DMS 273 treated with DMSO at 0.1 percent for 48 hours (cell line): ENCODE measurements at regions not wholly inside any gene's neighbourhood (a gene's known extent, or its start where the extent isn't known, plus 50 kb on each side); places are given as distances from the start of the nearest gene placed in this dataset.

Experiments used
- DNase-seq: peaks from one replicate; lab custom pipeline; 2025; lab: John Stamatoyannopoulos, UW

GRCh38 chr2:103506812-103507211, 745.0 kb downstream of the TMEM182 start:
- no peak for DNase-seq

GRCh38 chr2:103512442-103512841, 750.6 kb downstream of the TMEM182 start:
- DNase-seq: no peak

GRCh38 chr2:103520547-103520946, 758.7 kb downstream of the TMEM182 start:
- DNase-seq: no peak

GRCh38 chr2:103525756-103526155, 763.9 kb downstream of the TMEM182 start:
- DNase-seq: no peak

GRCh38 chr2:103526757-103527156, 764.9 kb downstream of the TMEM182 start:
- DNase-seq: no peak

GRCh38 chr2:103527278-103527677, 765.4 kb downstream of the TMEM182 start:
- DNase-seq: no peak

- no peak for DNase-seq
Observed at GRCh38 chr2:103529798-103530502, 768.1 kb downstream of the TMEM182 start.

- no peak for DNase-seq
Observed at GRCh38 chr2:103552775-103553174, 790.9 kb downstream of the TMEM182 start.

- no peak for DNase-seq
Observed at GRCh38 chr2:103594823-103595222, 833.0 kb downstream of the TMEM182 start.

GRCh38 chr2:103605071-103605780, 843.4 kb downstream of the TMEM182 start:
- DNase-seq: no peak

GRCh38 chr2:103615611-103616105, 853.8 kb downstream of the TMEM182 start:
- DNase-seq: no peak

GRCh38 chr2:103616891-103617290, 855.1 kb downstream of the TMEM182 start:
- DNase-seq: no peak

- DNase-seq: no peak
Observed at GRCh38 chr2:103618112-103618511, 856.3 kb downstream of the TMEM182 start.

- DNase-seq: no peak
Observed at GRCh38 chr2:103627301-103627700, 865.5 kb downstream of the TMEM182 start.

- DNase-seq: no peak
Observed at GRCh38 chr2:103638978-103639377, 877.1 kb downstream of the TMEM182 start.

- DNase-seq: no peak
Observed at GRCh38 chr2:103656558-103656957, 894.7 kb downstream of the TMEM182 start.

GRCh38 chr2:103660519-103660918, 898.7 kb downstream of the TMEM182 start:
- DNase-seq: no peak

- DNase-seq: no peak
Observed at GRCh38 chr2:103660947-103661346, 899.1 kb downstream of the TMEM182 start.

GRCh38 chr2:103664690-103665089, 902.9 kb downstream of the TMEM182 start:
- no peak for DNase-seq

GRCh38 chr2:103667335-103667884, 905.6 kb downstream of the TMEM182 start:
- DNase-seq: no peak

GRCh38 chr2:103669531-103669930, 907.7 kb downstream of the TMEM182 start:
- no peak for DNase-seq
